ENCODE measurements at regions not wholly inside any gene's neighbourhood (a gene's known extent, or its start where the extent isn't known, plus 50 kb on each side); places are given as distances from the start of the nearest gene placed in this dataset.

DNA sequence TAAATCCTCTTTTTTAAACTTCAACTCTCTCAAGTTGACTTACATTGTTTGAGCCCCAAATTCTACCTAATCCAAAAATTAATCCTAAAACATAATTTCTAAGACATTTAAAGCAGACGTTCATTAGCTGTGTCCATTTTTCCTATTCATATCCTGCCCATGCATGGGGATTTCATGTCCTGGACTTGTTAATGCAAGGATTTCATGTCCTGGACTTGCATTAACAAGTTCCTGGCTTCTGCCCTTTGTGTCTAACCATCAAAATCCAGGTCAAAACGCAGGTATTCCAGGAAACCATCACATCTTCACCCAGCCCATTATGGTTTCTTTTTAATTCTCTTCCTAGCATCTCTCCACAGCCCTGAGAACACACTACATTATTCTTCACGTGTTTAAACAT lies 454.9 kb downstream of the KLF5 start:
- H3K9me3 ChIP-seq, result no peaks in the 10 kb centered on the region
- H3K27me3 ChIP-seq, result no peaks in the 10 kb centered on the region
- DNase-seq, result no peak
- H3K27ac ChIP-seq, result no peak overlapping the region
- no peak overlapping the region for H3K4me3 ChIP-seq
- H3K4me1 ChIP-seq, result no peaks in the 10 kb centered on the region
- TF ChIP-seq, protein P1, sequence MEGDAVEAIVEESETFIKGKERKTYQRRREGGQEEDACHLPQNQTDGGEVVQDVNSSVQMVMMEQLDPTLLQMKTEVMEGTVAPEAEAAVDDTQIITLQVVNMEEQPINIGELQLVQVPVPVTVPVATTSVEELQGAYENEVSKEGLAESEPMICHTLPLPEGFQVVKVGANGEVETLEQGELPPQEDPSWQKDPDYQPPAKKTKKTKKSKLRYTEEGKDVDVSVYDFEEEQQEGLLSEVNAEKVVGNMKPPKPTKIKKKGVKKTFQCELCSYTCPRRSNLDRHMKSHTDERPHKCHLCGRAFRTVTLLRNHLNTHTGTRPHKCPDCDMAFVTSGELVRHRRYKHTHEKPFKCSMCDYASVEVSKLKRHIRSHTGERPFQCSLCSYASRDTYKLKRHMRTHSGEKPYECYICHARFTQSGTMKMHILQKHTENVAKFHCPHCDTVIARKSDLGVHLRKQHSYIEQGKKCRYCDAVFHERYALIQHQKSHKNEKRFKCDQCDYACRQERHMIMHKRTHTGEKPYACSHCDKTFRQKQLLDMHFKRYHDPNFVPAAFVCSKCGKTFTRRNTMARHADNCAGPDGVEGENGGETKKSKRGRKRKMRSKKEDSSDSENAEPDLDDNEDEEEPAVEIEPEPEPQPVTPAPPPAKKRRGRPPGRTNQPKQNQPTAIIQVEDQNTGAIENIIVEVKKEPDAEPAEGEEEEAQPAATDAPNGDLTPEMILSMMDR (IDR thresholded peaks at IDR 0.05), result no peak
- intact Hi-C loops (cut with DNase I; ENCODE audit: low total_unique reads), result no loop called here
- H3K36me3 ChIP-seq, result no peaks in the 10 kb centered on the region

DNA sequence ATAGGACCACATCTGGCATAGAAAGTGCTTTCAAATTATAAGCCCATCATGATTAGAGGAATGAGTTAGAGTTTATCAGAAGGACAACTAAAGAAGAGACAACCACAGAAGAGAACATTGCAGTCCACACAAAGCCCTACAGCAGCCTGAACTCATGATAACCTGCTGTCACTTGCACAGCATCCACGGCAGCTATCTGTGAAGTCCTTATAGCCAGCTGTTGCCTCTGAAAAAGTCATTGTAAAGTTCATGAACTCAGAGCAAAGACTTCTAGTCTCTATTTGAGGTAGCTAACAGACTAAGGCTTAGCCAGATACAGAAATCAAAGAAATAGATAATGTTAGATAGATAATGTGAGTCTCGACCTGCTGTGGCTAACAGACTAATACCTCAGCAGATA lies 450.0 kb downstream of the KLF5 start:
- DNase-seq, result no peak
- Histone ChIP-seq H3K4me1 (no peaks in the 10 kb centered on the region), H3K27ac (no peak overlapping the region), H3K4me3 (no peak overlapping the region), H3K27me3 (no peaks in the 10 kb centered on the region), H3K36me3 (no peaks in the 10 kb centered on the region), H3K9me3 (no peaks in the 10 kb centered on the region)
- TF ChIP-seq, protein P1 (IDR thresholded peaks at IDR 0.05), result no peak
- intact Hi-C loops (cut with DNase I; ENCODE audit: low total_unique reads), result no loop called here

GRCh38 chr13:73505376-73505890 lies 446.6 kb downstream of the KLF5 start:
- intact Hi-C loops (cut with DNase I; ENCODE audit: low total_unique reads), result no loop called here
- Histone ChIP-seq H3K27ac (no peak overlapping the region), H3K9me3 (no peaks in the 10 kb centered on the region), H3K4me3 (no peak overlapping the region), H3K4me1 (no peaks in the 10 kb centered on the region), H3K36me3 (no peaks in the 10 kb centered on the region), H3K27me3 (no peaks in the 10 kb centered on the region)
- TF ChIP-seq, protein P1 (IDR thresholded peaks at IDR 0.05), result no peak
- no peak for DNase-seq

- no peaks in the 10 kb centered on the region for H3K27me3 ChIP-seq
- no peaks in the 10 kb centered on the region for H3K4me1 ChIP-seq
- H3K4me3 ChIP-seq, result no peak overlapping the region
- H3K9me3 ChIP-seq, result no peaks in the 10 kb centered on the region
- no peak for DNase-seq
- no peaks in the 10 kb centered on the region for H3K36me3 ChIP-seq
- TF ChIP-seq, protein P1 (IDR thresholded peaks at IDR 0.05), result no peak
- intact Hi-C loops (cut with DNase I; ENCODE audit: low total_unique reads), result no loop called here
- no peak overlapping the region for H3K27ac ChIP-seq
These were observed 440.9 kb downstream of the KLF5 start for GRCh38 chr13:73499695-73500094.

DNA sequence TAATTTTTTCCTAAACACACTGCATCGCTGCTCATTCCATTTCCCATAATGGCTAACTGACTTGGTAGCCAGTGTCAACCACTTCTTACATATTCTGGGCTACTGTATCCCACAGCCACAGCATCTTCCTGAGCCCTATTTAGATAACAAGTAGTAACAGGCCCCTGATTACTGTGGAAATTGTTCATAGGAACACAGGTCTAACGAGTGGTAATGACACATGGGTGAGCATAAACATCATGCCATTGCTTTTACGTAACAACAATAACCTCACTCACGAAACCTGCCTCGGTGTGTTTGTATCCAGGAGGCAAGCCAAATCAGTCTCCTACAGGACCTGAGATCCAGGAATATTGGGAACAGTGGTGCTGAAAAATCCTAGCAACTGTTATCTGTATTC lies 438.6 kb downstream of the KLF5 start:
- intact Hi-C loops (cut with DNase I; ENCODE audit: low total_unique reads), result no loop called here
- H3K27me3 ChIP-seq, result no peaks in the 10 kb centered on the region
- no peak overlapping the region for H3K4me3 ChIP-seq

More for the DNA sequence above, 438.6 kb downstream of the KLF5 start:
- no peaks in the 10 kb centered on the region for H3K9me3 ChIP-seq
- TF ChIP-seq, protein P1 (IDR thresholded peaks at IDR 0.05), result no peak
- H3K36me3 ChIP-seq, result no peaks in the 10 kb centered on the region
- peaks cover 0 to 3% (median 0%) of the 10 kb centered on the region in 4 donors for H3K4me1 ChIP-seq
- H3K27ac ChIP-seq, result no peak overlapping the region
- no peak for DNase-seq

Data from tibial artery (tissue), 4 donors.